KMS-11 (cell line): ENCODE measurements at regions not wholly inside any gene's neighbourhood (a gene's known extent, or its start where the extent isn't known, plus 50 kb on each side); places are given as distances from the start of the nearest gene placed in this dataset.

Experiments
- H2AFZ ChIP-seq: fragments of 200-600 bp; sonication (generic); 2 replicates; pipeline ENCODE4 v1.6.1; 2016; ENCODE audit warnings: antibody characterized with exemption, mixed run types, low read depth
- H3K27ac ChIP-seq: fragments of 200-600 bp; sonication (generic); 2 replicates; pipeline ENCODE4 v1.6.1; 2016; ENCODE audit warnings: mild to moderate bottlenecking, mixed run types
- H3K27me3 ChIP-seq: fragments of 200-600 bp; sonication (generic); 2 replicates; pipeline ENCODE4 v1.6.1; 2017; ENCODE audit warnings: mild to moderate bottlenecking, low read depth, mixed run types, moderate library complexity; ENCODE audit not compliant: insufficient read depth
- H3K36me3 ChIP-seq: fragments of 200-600 bp; sonication (generic); 2 replicates; pipeline ENCODE4 v1.6.1; 2017; ENCODE audit warnings: mild to moderate bottlenecking, mixed run types; ENCODE audit not compliant: insufficient read depth
- H3K4me1 ChIP-seq: fragments of 200-600 bp; sonication (generic); 2 replicates; pipeline ENCODE4 v1.6.1; 2016; ENCODE audit warnings: mild to moderate bottlenecking, low read depth, mixed run types; ENCODE audit not compliant: poor library complexity, severe bottlenecking
- H3K4me2 ChIP-seq: fragments of 200-600 bp; sonication (generic); 2 replicates; pipeline ENCODE4 v1.7.0; 2016; ENCODE audit warnings: mild to moderate bottlenecking, mixed run types
- H3K4me3 ChIP-seq: fragments of 200-600 bp; sonication (generic); IDR thresholded peaks from 2 replicates; pipeline ENCODE4 v1.6.1; 2017; ENCODE audit warnings: low read depth, low read length, mixed read lengths; ENCODE audit not compliant: insufficient read depth
- H3K79me2 ChIP-seq: fragments of 200-600 bp; sonication (generic); 2 replicates; pipeline ENCODE4 v1.6.1; 2016; ENCODE audit warnings: low read depth, mixed run types; ENCODE audit not compliant: insufficient read depth
- H3K9ac ChIP-seq: fragments of 200-600 bp; sonication (generic); 2 replicates; pipeline ENCODE4 v1.6.1; 2016; ENCODE audit warnings: mild to moderate bottlenecking, mixed run types
- H4K20me1 ChIP-seq: fragments of 200-600 bp; sonication (generic); 2 replicates; pipeline ENCODE4 v1.6.1; 2016; ENCODE audit warnings: mild to moderate bottlenecking, mixed run types; ENCODE audit not compliant: insufficient read depth
- TF ChIP-seq, protein P1 (sequence below): fragments of 200-600 bp; sonication (generic); conservative IDR thresholded peaks from 2 replicates; pipeline ENCODE4 v1.6.1; 2017; ENCODE audit warnings: low read depth, mild to moderate bottlenecking, antibody characterized with exemption, low read length, moderate library complexity, mixed read lengths

DNA sequence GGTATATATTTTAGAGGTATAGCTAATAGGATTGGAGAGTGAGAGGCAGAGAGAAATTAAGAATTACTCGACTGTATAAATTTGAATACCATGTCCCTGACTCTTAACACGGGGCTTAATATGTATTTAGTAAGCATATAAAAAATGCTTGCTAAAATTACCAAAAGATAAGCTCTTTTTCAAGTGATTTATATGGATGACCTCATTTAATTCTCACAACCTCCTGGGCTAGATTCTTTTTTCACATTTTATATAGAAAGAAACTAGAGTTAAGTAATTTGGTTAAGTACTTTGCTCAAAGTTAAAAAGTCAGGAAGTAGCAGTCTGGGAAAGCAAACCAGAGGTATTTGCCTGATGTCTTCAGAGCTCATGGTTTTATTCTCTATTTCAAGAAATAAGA is 963.5 kb upstream of the SOX9 start:
- TF ChIP-seq, protein P1, sequence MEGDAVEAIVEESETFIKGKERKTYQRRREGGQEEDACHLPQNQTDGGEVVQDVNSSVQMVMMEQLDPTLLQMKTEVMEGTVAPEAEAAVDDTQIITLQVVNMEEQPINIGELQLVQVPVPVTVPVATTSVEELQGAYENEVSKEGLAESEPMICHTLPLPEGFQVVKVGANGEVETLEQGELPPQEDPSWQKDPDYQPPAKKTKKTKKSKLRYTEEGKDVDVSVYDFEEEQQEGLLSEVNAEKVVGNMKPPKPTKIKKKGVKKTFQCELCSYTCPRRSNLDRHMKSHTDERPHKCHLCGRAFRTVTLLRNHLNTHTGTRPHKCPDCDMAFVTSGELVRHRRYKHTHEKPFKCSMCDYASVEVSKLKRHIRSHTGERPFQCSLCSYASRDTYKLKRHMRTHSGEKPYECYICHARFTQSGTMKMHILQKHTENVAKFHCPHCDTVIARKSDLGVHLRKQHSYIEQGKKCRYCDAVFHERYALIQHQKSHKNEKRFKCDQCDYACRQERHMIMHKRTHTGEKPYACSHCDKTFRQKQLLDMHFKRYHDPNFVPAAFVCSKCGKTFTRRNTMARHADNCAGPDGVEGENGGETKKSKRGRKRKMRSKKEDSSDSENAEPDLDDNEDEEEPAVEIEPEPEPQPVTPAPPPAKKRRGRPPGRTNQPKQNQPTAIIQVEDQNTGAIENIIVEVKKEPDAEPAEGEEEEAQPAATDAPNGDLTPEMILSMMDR = no peak
- H4K20me1 ChIP-seq = no peaks in the 10 kb centered on the region
- H3K79me2 ChIP-seq = no peaks in the 10 kb centered on the region
- H3K27me3 ChIP-seq = no peaks in the 10 kb centered on the region
- H3K4me3 ChIP-seq = no peak overlapping the region
- H3K36me3 ChIP-seq = no peaks in the 10 kb centered on the region
- no peak overlapping the region for H3K27ac ChIP-seq
- H3K4me1 ChIP-seq = no peaks in the 10 kb centered on the region
- H3K9ac ChIP-seq = no peak overlapping the region
- H3K4me2 ChIP-seq = no peak overlapping the region
- no peak overlapping the region for H2AFZ ChIP-seq

- H3K79me2 ChIP-seq = no peaks in the 10 kb centered on the region
- H3K27me3 ChIP-seq = no peaks in the 10 kb centered on the region
- no peak overlapping the region for H3K4me3 ChIP-seq
- H3K4me2 ChIP-seq = no peak overlapping the region
- H2AFZ ChIP-seq = no peak overlapping the region
- no peak overlapping the region for H3K9ac ChIP-seq
- TF ChIP-seq, protein P1 = no peak
- H4K20me1 ChIP-seq = no peaks in the 10 kb centered on the region
- no peaks in the 10 kb centered on the region for H3K4me1 ChIP-seq
- no peaks in the 10 kb centered on the region for H3K36me3 ChIP-seq
- no peak overlapping the region for H3K27ac ChIP-seq
These were observed 962.4 kb upstream of the SOX9 start for GRCh38 chr17:71158437-71158836.

DNA sequence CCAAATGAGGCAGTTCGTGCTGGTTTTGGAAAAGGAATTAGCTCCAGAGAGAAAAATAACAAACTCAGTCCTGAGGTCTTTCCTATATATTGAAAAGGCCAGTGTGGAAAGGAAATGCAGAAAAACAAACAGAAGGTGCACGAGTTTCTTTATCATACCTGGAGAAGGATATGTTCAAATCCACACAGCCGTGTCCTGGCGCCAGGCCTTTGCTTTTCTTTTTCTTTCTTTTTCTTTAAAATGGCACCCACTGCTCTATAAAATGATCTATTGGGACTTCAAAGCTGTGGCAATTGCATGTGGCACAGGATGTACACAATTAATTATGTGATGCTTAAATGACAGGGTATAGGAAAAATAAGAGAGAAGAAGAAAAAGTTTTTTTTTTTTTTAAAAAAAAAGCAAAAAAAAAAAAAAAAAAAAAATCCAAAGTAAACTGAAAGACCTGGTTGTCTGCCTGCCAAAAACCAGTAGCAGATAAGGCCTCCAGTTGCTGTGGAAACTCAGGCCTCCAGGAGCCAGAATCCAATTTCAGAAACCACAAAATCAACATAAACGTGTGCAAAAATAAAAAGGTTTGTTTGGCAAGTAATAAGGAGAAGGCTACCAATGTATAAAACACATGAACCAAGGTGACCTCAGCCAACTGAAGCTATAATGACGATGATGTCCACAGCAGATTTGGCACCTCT is 957.6 kb upstream of the SOX9 start:
- Histone ChIP-seq H2AFZ (no peak overlapping the region), H3K79me2 (no peaks in the 10 kb centered on the region), H3K9ac (no peak overlapping the region), H3K4me1 (no peaks in the 10 kb centered on the region), H3K27me3 (no peaks in the 10 kb centered on the region), H4K20me1 (no peaks in the 10 kb centered on the region), H3K4me3 (no peak overlapping the region), H3K4me2 (no peak overlapping the region), H3K27ac (no peak overlapping the region), H3K36me3 (no peaks in the 10 kb centered on the region)
- TF ChIP-seq, protein P1 = no peak

DNA sequence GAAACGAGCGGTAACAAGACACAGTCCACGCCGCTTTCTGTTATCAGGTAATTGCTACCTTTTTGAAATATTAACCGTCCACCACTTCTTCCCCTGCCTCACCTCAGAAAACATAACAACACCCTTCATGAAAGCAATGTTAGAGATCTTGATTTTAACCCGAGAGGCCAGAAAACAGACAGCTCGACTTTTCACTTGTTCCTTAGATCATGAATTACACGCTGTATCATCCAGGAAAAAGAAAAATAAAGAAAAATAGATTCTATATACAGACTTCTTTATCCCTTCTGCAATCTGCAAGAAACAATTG is 957.1 kb upstream of the SOX9 start:
- no peak overlapping the region for H3K27ac ChIP-seq
- no peak overlapping the region for H3K4me3 ChIP-seq
- no peaks in the 10 kb centered on the region for H4K20me1 ChIP-seq
- H2AFZ ChIP-seq = no peak overlapping the region
- no peaks in the 10 kb centered on the region for H3K36me3 ChIP-seq
- H3K4me2 ChIP-seq = no peak overlapping the region
- no peaks in the 10 kb centered on the region for H3K79me2 ChIP-seq
- no peak overlapping the region; the same call in 1 of the 2 replicates for H3K9ac ChIP-seq
- no peaks in the 10 kb centered on the region for H3K27me3 ChIP-seq
- TF ChIP-seq, protein P1 = no peak
- H3K4me1 ChIP-seq = no peaks in the 10 kb centered on the region
